A204.1 (cell line): ENCODE measurements at regions not wholly inside any gene's neighbourhood (a gene's known extent, or its start where the extent isn't known, plus 50 kb on each side); places are given as distances from the start of the nearest gene placed in this dataset.
A peak's percentile ranks its signal among the peaks of the same experiment; 100 is the strongest.

Source experiments
- FAIRE-seq: peaks from 2 replicates; lab custom pipeline; 2012; peaks lifted over from hg19 to GRCh38; lab: Jason Lieb, UNC

GRCh38 chr1:204736836-204737235 lies 51.3 kb upstream of the LRRN2 start:
- FAIRE-seq, result no peak

- FAIRE-seq, result no peak
Measured at GRCh38 chr1:204738506-204738905, 53.0 kb upstream of the LRRN2 start.

GRCh38 chr1:204740354-204740753 lies 54.8 kb upstream of the LRRN2 start:
- peak; percentile 35 for FAIRE-seq

GRCh38 chr1:204741440-204741839 lies 55.9 kb upstream of the LRRN2 start:
- no peak for FAIRE-seq

GRCh38 chr1:204742676-204743251 lies 57.2 kb upstream of the LRRN2 start:
- no peak for FAIRE-seq

GRCh38 chr1:204744107-204744779 lies 58.7 kb upstream of the LRRN2 start:
- FAIRE-seq, result no peak

- no peak for FAIRE-seq
Measured at GRCh38 chr1:204746838-204747442, 61.4 kb upstream of the LRRN2 start.

GRCh38 chr1:204751480-204751879 lies 65.9 kb upstream of the LRRN2 start:
- FAIRE-seq, result no peak

GRCh38 chr1:204751883-204752687 lies 66.5 kb upstream of the LRRN2 start:
- FAIRE-seq, result no peak

- FAIRE-seq, result no peak
Measured at GRCh38 chr1:204752688-204753040, 67.1 kb upstream of the LRRN2 start.

- FAIRE-seq, result no peak
Measured at GRCh38 chr1:204754821-204755220, 69.3 kb upstream of the LRRN2 start.

GRCh38 chr1:204756349-204756748 lies 70.8 kb upstream of the LRRN2 start:
- no peak for FAIRE-seq

- FAIRE-seq, result no peak
Measured at GRCh38 chr1:204756811-204757210, 71.3 kb upstream of the LRRN2 start.

GRCh38 chr1:204758601-204759000 lies 73.1 kb upstream of the LRRN2 start:
- no peak for FAIRE-seq

GRCh38 chr1:204760350-204760749 lies 74.8 kb upstream of the LRRN2 start:
- no peak for FAIRE-seq

- FAIRE-seq, result no peak
Measured at GRCh38 chr1:204760757-204761156, 75.2 kb upstream of the LRRN2 start.

GRCh38 chr1:204763773-204764427 lies 78.4 kb upstream of the LRRN2 start:
- FAIRE-seq, result no peak

- FAIRE-seq, result no peak
Measured at GRCh38 chr1:204769997-204770396, 84.5 kb upstream of the LRRN2 start.

GRCh38 chr1:204771358-204771757 lies 85.8 kb upstream of the LRRN2 start:
- no peak for FAIRE-seq

- FAIRE-seq, result no peak
Measured at GRCh38 chr1:204773246-204773645, 87.7 kb upstream of the LRRN2 start.

GRCh38 chr1:204775546-204775945 lies 90.0 kb upstream of the LRRN2 start:
- no peak for FAIRE-seq

GRCh38 chr1:204777591-204777990 lies 92.1 kb upstream of the LRRN2 start:
- no peak for FAIRE-seq

GRCh38 chr1:204780630-204781029 lies 90.0 kb upstream of the NFASC start:
- FAIRE-seq, result no peak
